ENCODE measurements at regions not wholly inside any gene's neighbourhood (a gene's known extent, or its start where the extent isn't known, plus 50 kb on each side); places are given as distances from the start of the nearest gene placed in this dataset.

DNA sequence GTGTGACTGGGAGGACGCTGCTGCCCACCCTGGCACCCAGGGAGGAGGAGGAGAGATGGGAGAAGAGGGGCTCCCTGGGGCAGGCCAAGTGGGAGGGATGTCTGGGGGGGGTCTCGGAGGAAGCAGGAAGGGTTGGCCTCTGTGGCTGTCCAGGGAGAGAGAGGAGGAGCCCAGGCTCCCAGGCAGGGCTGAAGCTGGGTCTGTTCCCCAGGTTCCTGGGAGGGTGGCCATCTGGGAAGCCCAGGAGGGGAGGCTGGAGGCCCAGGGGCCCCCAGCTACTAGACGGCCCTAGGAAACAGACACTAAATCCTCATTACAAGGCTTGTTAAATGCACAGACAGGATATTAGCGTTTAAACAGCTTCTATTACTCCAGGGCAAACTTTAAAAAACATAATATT lies 139.8 kb downstream of the ENGASE start:
- Histone ChIP-seq H3K27ac (no peak overlapping the region), H3K4me3 (no peak overlapping the region), H3K27me3 (no peaks in the 10 kb centered on the region), H3K4me1 (no peaks in the 10 kb centered on the region), H3K9me3 (no peaks in the 10 kb centered on the region), H3K36me3 (no peaks in the 10 kb centered on the region)
- no peak for DNase-seq (ENCODE audit: low spot score in 2 of 2)
- intact Hi-C loops (cut with DNase I), result no loop called here
- TF ChIP-seq, protein P1, sequence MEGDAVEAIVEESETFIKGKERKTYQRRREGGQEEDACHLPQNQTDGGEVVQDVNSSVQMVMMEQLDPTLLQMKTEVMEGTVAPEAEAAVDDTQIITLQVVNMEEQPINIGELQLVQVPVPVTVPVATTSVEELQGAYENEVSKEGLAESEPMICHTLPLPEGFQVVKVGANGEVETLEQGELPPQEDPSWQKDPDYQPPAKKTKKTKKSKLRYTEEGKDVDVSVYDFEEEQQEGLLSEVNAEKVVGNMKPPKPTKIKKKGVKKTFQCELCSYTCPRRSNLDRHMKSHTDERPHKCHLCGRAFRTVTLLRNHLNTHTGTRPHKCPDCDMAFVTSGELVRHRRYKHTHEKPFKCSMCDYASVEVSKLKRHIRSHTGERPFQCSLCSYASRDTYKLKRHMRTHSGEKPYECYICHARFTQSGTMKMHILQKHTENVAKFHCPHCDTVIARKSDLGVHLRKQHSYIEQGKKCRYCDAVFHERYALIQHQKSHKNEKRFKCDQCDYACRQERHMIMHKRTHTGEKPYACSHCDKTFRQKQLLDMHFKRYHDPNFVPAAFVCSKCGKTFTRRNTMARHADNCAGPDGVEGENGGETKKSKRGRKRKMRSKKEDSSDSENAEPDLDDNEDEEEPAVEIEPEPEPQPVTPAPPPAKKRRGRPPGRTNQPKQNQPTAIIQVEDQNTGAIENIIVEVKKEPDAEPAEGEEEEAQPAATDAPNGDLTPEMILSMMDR (IDR thresholded peaks at IDR 0.05), result no peak

DNA sequence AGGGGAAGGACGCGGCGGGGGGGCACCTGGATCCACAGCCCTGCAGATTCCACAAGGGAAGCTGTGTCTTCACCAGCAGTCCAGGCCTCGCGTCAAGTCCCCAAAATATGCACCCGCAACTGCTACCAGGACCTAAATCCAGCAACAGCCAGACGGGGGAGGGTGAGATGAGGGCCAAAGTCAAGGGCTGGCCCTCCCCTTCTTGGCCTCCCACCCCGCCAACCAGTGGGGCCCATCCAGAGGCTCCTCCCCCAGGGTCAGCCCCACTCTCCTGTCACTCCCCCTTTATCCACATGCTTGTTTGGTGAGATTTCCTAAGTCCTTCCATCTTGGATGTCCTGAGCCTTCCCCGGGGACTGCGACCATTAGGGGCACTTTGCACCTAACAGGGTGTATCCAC lies 138.7 kb downstream of the ENGASE start:
- TF ChIP-seq, protein P1 (IDR thresholded peaks at IDR 0.05), result no peak
- H3K9me3 ChIP-seq, result no peaks in the 10 kb centered on the region
- intact Hi-C loops (cut with DNase I), result no loop called here
- no peaks in the 10 kb centered on the region for H3K36me3 ChIP-seq
- no peak overlapping the region for H3K4me3 ChIP-seq
- DNase-seq (ENCODE audit: low spot score in 2 of 2), result no peak
- H3K4me1 ChIP-seq, result no peaks in the 10 kb centered on the region
- H3K27me3 ChIP-seq, result no peaks in the 10 kb centered on the region
- no peak overlapping the region for H3K27ac ChIP-seq

DNA sequence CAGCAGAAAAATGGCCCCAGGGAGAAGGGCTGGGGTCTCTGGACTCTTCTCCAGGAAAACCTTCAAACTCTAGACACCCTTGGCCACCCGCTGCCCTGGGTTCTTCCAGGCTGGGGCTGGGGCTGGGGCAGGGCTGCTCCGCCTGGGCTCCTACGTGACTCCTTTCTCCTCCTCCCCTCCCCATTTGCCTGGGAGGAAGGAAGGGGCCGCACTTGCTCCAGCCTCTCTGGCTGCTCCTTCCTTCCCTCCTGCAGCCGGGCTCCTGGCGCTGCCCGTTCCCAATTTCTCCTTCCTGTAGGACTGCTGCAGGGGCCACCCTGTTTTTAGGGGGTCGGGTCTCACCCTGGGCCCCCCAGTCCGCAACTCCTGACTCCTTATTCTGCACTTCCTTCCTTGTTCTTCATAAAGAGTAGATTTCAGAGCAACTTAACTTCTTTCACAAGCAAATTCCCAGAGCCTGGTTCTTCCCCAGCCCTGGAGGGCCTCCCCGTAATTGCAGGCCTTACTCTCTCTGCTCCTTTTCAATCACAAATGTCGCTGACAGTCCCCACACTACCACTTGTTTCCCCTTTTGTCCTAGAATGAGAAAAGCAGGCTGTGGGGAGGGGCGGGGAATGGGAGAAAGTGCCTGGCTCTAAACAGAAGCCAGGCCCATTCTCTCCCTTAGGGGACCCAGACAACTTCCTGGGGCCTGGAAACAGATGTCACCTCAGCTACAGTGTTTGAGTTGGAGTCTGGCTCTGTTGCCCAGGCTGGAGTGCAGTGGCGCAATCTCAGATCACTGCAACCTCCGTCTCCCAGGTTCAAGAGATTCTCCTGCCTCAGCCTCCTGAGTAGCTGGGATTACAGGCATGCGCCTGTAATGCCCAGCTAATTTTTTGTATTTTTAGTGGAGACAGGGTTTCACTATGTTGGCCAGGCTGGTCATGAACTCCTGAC lies 137.8 kb downstream of the ENGASE start:
- TF ChIP-seq, protein P1 (IDR thresholded peaks at IDR 0.05), result no peak
- DNase-seq (ENCODE audit: low spot score in 2 of 2), result no peak
- H3K27me3 ChIP-seq, result no peaks in the 10 kb centered on the region
- no peaks in the 10 kb centered on the region for H3K9me3 ChIP-seq
- intact Hi-C loops (cut with DNase I), result no loop called here
- H3K27ac ChIP-seq, result no peak overlapping the region
- no peak overlapping the region for H3K4me3 ChIP-seq
- H3K4me1 ChIP-seq, result no peaks in the 10 kb centered on the region
- no peaks in the 10 kb centered on the region for H3K36me3 ChIP-seq

DNA sequence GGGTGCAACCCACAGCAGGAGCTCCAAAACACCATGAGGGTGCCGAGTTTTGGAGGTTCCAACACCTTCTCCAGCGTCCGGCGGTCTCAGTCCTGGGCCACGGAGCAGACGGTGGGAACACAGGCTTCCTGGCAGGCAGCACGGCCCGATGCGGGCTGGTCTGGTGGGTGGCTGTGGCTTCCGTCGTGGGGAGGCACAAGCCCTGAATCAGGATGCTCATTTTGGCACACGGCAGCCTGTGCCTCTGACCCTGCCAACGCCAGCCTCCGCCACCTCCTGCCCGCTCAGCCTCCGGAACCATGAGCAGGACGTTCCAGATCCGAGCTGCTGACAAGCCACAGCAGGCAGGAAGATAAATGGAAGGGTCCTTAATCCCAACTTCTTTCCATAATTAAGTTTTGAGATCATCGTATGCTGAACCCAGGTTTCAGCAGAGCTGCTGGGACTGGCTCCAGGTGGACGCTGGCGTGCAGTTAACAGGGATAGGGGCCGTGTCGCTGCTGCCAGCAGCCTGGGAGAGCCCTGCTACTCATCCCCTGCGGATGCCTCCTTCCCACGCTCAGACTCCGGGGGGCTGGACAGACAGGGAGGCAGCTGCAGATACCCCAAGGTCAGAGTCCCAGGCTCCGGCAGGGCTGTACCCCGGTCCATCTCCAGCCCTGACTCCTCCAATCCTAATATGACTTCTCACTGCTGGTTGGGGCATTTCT lies 136.6 kb downstream of the ENGASE start:
- DNase-seq (ENCODE audit: low spot score in 2 of 2), result no peak
- Histone ChIP-seq H3K4me1 (no peaks in the 10 kb centered on the region), H3K4me3 (no peak overlapping the region), H3K27ac (no peak overlapping the region), H3K36me3 (no peaks in the 10 kb centered on the region), H3K27me3 (no peaks in the 10 kb centered on the region), H3K9me3 (no peaks in the 10 kb centered on the region)
- intact Hi-C loops (cut with DNase I), result no loop called here
- TF ChIP-seq, protein P1 (IDR thresholded peaks at IDR 0.05), result no peak

DNA sequence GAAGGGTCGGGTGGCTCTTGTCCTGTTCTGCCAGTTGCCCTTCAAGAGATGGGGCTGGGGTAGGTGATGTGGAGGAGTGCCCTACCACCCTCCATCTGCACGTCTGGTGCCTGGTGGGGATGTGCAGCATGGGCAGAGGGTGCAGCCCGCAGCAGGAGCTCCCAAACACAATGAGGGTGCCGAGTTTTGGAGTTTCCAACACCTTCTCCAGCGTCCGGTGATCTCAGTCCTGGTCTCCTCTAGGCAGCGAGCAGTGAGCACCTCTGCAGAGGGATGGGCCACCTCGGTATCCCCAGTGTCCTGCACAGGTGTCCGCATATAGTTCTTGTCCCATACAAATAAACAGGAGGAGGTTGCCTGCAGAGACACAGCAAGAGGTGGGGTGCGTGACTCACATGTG lies 136.0 kb downstream of the ENGASE start:
- Histone ChIP-seq H3K9me3 (no peaks in the 10 kb centered on the region), H3K4me3 (no peak overlapping the region), H3K4me1 (no peaks in the 10 kb centered on the region), H3K36me3 (no peaks in the 10 kb centered on the region), H3K27me3 (no peaks in the 10 kb centered on the region), H3K27ac (no peak overlapping the region)
- TF ChIP-seq, protein P1 (IDR thresholded peaks at IDR 0.05), result no peak
- no peak for DNase-seq (ENCODE audit: low spot score in 2 of 2)
- intact Hi-C loops (cut with DNase I), result no loop called here

All from ascending aorta (tissue), 2 donors.